ENCODE measurements at regions not wholly inside any gene's neighbourhood (a gene's known extent, or its start where the extent isn't known, plus 50 kb on each side); places are given as distances from the start of the nearest gene placed in this dataset.

DNA sequence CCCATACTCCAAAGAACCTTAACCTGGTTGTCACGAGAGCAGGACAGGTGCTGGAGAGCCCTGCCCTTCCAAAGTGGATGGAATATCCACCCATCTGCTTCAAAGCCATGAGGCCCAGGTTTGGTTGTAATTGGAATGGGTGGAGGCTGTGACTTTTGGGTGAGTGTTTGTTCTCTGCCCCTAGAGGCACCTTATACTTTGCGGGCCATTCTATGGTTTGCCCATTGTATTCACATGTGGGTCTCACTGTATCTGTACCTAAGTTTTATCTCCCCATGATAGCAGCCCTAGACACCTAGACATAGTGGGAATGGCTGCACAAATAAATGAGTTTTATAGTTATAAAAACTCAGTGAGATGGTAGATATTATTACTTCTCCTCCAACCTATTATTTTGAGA, 67.1 kb upstream of the NAA20 start:
- no peak for DNase-seq (ENCODE audit: low read depth, low spot score)
- in situ Hi-C loops (cut with HindIII; ENCODE audit: low pct_unique_long_range_greater_than_20kb, low sequenced_read_pairs) = no loop called here

DNA sequence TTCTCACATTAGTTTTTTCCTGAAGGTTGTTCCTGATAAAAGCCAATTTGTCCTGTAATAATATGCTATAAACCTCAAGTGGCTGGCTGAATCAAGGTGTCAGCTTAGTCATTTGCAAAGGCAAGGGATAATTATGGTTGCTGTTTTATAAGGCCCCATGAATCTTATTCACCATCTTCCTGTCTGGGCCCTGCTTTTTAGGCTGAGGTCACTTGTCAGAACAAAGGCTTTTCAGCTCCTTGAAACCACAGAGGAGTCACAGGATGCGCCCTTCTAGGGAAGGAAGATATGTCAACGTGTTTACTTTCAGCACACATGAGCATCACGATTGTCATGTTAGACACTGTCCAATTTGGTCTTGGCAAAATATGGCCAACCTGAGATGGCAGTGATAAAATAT, 64.8 kb upstream of the NAA20 start:
- DNase-seq (ENCODE audit: low read depth, low spot score) = peak; percentile 61
- in situ Hi-C loops (cut with HindIII; ENCODE audit: low pct_unique_long_range_greater_than_20kb, low sequenced_read_pairs) = no loop called here

GRCh38 chr20:19953606-19954005, 63.6 kb upstream of the NAA20 start:
- in situ Hi-C loops (cut with HindIII; ENCODE audit: low pct_unique_long_range_greater_than_20kb, low sequenced_read_pairs) = no loop called here
- no peak for DNase-seq (ENCODE audit: low read depth, low spot score)

DNA sequence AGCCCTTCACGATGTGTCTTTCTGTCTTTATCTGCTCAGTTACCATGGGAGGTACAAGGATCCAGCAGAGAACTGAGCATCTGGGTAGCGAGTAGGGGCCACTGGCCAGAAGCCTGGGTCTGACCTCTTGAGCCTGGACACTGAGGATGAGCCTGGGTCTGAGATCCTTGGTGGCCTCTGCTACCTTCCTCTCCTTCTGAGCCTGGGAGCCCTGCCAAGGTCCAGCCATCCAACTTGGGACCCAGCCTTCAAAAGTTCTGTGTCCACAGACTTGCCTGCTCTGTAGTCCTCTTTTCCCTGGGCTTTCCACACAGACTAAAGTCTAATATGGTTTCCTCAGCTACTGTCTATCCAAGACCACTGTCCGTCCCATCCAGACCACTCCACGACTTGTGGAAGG, 60.2 kb upstream of the NAA20 start:
- DNase-seq (ENCODE audit: low read depth, low spot score) = no peak
- in situ Hi-C loops (cut with HindIII; ENCODE audit: low pct_unique_long_range_greater_than_20kb, low sequenced_read_pairs) = no loop called here

DNA sequence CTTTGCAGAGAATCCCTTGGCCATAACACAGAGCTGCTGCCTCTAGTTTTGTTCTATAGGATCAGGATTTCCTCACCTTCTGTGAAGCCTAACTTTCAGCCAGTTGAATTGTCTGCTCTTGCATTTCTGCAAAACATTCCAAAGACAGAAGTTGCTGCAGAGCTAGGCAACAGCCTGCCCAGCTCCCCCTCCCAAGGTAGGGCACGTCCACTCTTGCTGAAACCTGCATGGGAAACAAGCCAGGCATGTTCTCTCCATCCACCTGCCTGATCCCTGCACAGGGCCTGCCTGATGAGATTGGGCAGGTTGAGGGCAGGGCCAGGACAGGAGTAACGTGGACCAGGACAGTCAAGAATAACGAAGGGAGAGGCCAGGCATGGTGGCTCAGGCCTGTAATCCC, 58.9 kb upstream of the NAA20 start:
- in situ Hi-C loops (cut with HindIII; ENCODE audit: low pct_unique_long_range_greater_than_20kb, low sequenced_read_pairs) = no loop called here
- DNase-seq (ENCODE audit: low read depth, low spot score) = no peak

DNA sequence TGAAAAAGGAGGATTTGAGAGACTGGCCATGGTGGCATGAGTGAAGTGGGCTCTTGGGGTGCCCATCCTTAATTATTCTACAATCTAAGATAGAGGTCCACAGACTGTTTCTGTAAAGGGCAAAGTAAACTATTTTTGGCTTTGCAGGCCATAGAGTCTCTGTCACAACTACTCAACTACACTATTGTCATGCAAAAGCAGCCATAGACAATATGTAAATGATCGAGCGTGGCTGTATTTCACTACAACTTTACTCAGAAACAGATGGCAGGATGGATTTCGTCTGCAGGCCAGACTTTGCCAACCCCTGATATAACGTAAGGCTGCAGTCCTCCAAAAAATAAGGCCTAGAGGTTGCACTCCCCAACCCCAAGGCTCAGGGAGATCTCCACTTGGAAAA, 58.2 kb upstream of the NAA20 start:
- DNase-seq (ENCODE audit: low read depth, low spot score) = no peak
- in situ Hi-C loops (cut with HindIII; ENCODE audit: low pct_unique_long_range_greater_than_20kb, low sequenced_read_pairs) = no loop called here

DNA sequence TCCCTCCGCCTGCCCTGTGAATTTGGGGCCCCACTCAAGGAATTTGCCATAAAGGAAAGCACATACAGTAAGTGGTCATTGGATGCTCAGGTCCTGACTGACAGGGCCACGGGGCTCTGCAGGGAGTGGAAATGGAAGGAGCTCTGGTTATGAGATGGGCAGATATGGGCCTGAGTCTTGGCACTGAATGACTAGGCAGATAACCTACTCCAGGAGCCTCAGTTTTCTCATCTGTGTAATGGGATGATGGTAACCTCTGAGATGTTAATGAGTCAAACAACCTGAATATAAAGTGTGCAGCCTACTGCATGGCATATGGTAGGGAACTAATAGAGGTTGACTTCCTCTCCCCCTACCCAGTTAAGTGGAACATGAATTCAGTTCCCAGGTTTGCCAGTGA, 56.4 kb upstream of the NAA20 start:
- in situ Hi-C loops (cut with HindIII; ENCODE audit: low pct_unique_long_range_greater_than_20kb, low sequenced_read_pairs) = no loop called here
- no peak for DNase-seq (ENCODE audit: low read depth, low spot score)

- in situ Hi-C loops (cut with HindIII; ENCODE audit: low pct_unique_long_range_greater_than_20kb, low sequenced_read_pairs) = no loop called here
Observed at GRCh38 chr20:19961293-19961692, 55.9 kb upstream of the NAA20 start.

GRCh38 chr20:19962958-19963357, 54.2 kb upstream of the NAA20 start:
- no peak for DNase-seq (ENCODE audit: low read depth, low spot score)
- in situ Hi-C loops (cut with HindIII; ENCODE audit: low pct_unique_long_range_greater_than_20kb, low sequenced_read_pairs) = no loop called here

More at GRCh38 chr20:19961293-19961692, 55.9 kb upstream of the NAA20 start:
- DNase-seq (ENCODE audit: low read depth, low spot score) = no peak

- in situ Hi-C loops (cut with HindIII; ENCODE audit: low pct_unique_long_range_greater_than_20kb, low sequenced_read_pairs) = no loop called here
- peak; percentile 15 for DNase-seq (ENCODE audit: low read depth, low spot score)
Observed at GRCh38 chr20:19964289-19965265, 52.6 kb upstream of the NAA20 start.

DNA sequence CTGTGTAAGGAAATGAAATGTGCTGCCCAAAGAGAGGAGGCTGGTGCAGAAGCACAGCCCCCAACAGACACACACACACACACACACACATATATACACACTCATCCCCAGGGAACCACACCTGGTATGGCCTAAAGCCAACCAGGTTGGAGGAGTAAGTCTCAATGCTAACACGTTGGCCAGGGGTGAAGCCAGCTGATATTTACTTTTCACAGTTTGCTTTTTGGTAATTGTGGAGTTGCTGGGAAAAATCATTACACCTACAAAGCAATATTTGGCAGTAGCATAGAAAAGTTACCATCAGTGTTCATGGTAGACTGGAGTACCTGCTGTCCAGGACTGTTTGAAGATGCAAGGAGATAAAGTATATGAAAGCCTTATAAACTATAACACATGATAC, 50.3 kb upstream of the NAA20 start:
- in situ Hi-C loops (cut with HindIII; ENCODE audit: low pct_unique_long_range_greater_than_20kb, low sequenced_read_pairs) = no loop called here
- no peak for DNase-seq (ENCODE audit: low read depth, low spot score)
